HK-2 (cell line): ENCODE measurements at regions not wholly inside any gene's neighbourhood (a gene's known extent, or its start where the extent isn't known, plus 50 kb on each side); places are given as distances from the start of the nearest gene placed in this dataset.

Source experiments
- DNase-seq: peaks from one replicate; pipeline ENCODE4 v3.0.0-alpha.2; 2018; ENCODE audit not compliant: unreplicated experiment

- no peak for DNase-seq
Measured at GRCh38 chr14:61107869-61108493, 126.9 kb downstream of the SLC38A6 start.

GRCh38 chr14:61106959-61107641, 126.1 kb downstream of the SLC38A6 start:
- DNase-seq: no peak

GRCh38 chr14:61106271-61106958, 125.4 kb downstream of the SLC38A6 start:
- no peak for DNase-seq

- DNase-seq: no peak
Measured at GRCh38 chr14:61104358-61104757, 123.3 kb downstream of the SLC38A6 start.

- DNase-seq: peak; percentile 81
Measured at GRCh38 chr14:61103541-61104339, 122.7 kb downstream of the SLC38A6 start.

GRCh38 chr14:61102549-61103466, 121.8 kb downstream of the SLC38A6 start:
- no peak for DNase-seq
